ENCODE measurements at regions not wholly inside any gene's neighbourhood (a gene's known extent, or its start where the extent isn't known, plus 50 kb on each side); places are given as distances from the start of the nearest gene placed in this dataset.

GRCh38 chr17:65442250-65442649 lies 119.2 kb downstream of the AXIN2 start:
- no peak overlapping the region for H3K4me3 ChIP-seq
- TF ChIP-seq, protein P1, sequence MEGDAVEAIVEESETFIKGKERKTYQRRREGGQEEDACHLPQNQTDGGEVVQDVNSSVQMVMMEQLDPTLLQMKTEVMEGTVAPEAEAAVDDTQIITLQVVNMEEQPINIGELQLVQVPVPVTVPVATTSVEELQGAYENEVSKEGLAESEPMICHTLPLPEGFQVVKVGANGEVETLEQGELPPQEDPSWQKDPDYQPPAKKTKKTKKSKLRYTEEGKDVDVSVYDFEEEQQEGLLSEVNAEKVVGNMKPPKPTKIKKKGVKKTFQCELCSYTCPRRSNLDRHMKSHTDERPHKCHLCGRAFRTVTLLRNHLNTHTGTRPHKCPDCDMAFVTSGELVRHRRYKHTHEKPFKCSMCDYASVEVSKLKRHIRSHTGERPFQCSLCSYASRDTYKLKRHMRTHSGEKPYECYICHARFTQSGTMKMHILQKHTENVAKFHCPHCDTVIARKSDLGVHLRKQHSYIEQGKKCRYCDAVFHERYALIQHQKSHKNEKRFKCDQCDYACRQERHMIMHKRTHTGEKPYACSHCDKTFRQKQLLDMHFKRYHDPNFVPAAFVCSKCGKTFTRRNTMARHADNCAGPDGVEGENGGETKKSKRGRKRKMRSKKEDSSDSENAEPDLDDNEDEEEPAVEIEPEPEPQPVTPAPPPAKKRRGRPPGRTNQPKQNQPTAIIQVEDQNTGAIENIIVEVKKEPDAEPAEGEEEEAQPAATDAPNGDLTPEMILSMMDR (IDR thresholded peaks at IDR 0.05; ENCODE audit: control extremely low read depth, extremely low read depth), result no peak
- H3K27ac ChIP-seq (ENCODE audit: low read depth in 1 of 2, low read length in 1 of 2), result no peak overlapping the region
- H3K36me3 ChIP-seq (ENCODE audit: control insufficient read depth in 4 of 4, insufficient read depth in 4 of 4, low read length in 4 of 4), result no peaks in the 10 kb centered on the region
- H3K9me3 ChIP-seq (ENCODE audit: control insufficient read depth in 4 of 4, insufficient read depth in 3 of 4, low read length in 3 of 4), result no peaks in the 10 kb centered on the region
- WGBS, 2 donors, result 74 to 85% methylated on average over 6 of the region's 6 CpGs
- peaks cover 0 to 9% (median 4%) of the 10 kb centered on the region in 5 donors for H3K4me1 ChIP-seq (ENCODE audit: control insufficient read depth in 5 of 5, insufficient read depth in 5 of 5, low read length in 5 of 5)
- H3K27me3 ChIP-seq (ENCODE audit: control insufficient read depth in 3 of 3, insufficient read depth in 3 of 3, low read length in 2 of 3), result no peaks in the 10 kb centered on the region
- H3K9ac ChIP-seq (ENCODE audit: insufficient read depth in 1 of 2, low read length in 2 of 2), result no peak overlapping the region
- no peak for ATAC-seq (ENCODE audit: insufficient read depth, low FRiP score)
- DNase-seq, result no peak

GRCh38 chr17:65441053-65441605 lies 120.3 kb downstream of the AXIN2 start:
- H3K4me3 ChIP-seq, result no peak overlapping the region
- H3K9me3 ChIP-seq (ENCODE audit: control insufficient read depth in 4 of 4, insufficient read depth in 3 of 4, low read length in 3 of 4), result no peaks in the 10 kb centered on the region
- H3K27me3 ChIP-seq (ENCODE audit: control insufficient read depth in 3 of 3, insufficient read depth in 3 of 3, low read length in 2 of 3), result no peaks in the 10 kb centered on the region
- peaks cover 0 to 9% (median 0%) of the 10 kb centered on the region in 5 donors for H3K4me1 ChIP-seq (ENCODE audit: control insufficient read depth in 5 of 5, insufficient read depth in 5 of 5, low read length in 5 of 5)
- no peak overlapping the region for H3K27ac ChIP-seq (ENCODE audit: low read depth in 1 of 2, low read length in 1 of 2)
- DNase-seq (no peak), ATAC-seq (ENCODE audit: insufficient read depth, low FRiP score) (no peak)
- TF ChIP-seq, protein P1 (IDR thresholded peaks at IDR 0.05; ENCODE audit: control extremely low read depth, extremely low read depth), result no peak
- no peaks in the 10 kb centered on the region for H3K36me3 ChIP-seq (ENCODE audit: control insufficient read depth in 4 of 4, insufficient read depth in 4 of 4, low read length in 4 of 4)
- 71 to 80% methylated on average over 2 of the region's 2 CpGs for WGBS, 2 donors
- H3K9ac ChIP-seq (ENCODE audit: insufficient read depth in 1 of 2, low read length in 2 of 2), result no peak overlapping the region

- WGBS, 2 donors, result 31 to 45% methylated on average over 7 of the region's 7 CpGs
- Histone ChIP-seq H3K9ac (ENCODE audit: insufficient read depth in 1 of 2, low read length in 2 of 2) (no peak overlapping the region), H3K27ac (ENCODE audit: low read depth in 1 of 2, low read length in 1 of 2) (no peak overlapping the region), H3K4me3 (no peak overlapping the region), H3K36me3 (ENCODE audit: control insufficient read depth in 4 of 4, insufficient read depth in 4 of 4, low read length in 4 of 4) (no peaks in the 10 kb centered on the region), H3K9me3 (ENCODE audit: control insufficient read depth in 4 of 4, insufficient read depth in 3 of 4, low read length in 3 of 4) (no peaks in the 10 kb centered on the region), H3K4me1 (ENCODE audit: control insufficient read depth in 5 of 5, insufficient read depth in 5 of 5, low read length in 5 of 5) (peaks cover 0 to 9% (median 0%) of the 10 kb centered on the region in 5 donors), H3K27me3 (ENCODE audit: control insufficient read depth in 3 of 3, insufficient read depth in 3 of 3, low read length in 2 of 3) (no peaks in the 10 kb centered on the region)
- ATAC-seq (ENCODE audit: insufficient read depth, low FRiP score), result no peak
- TF ChIP-seq, protein P1 (IDR thresholded peaks at IDR 0.05; ENCODE audit: control extremely low read depth, extremely low read depth), result no peak
- DNase-seq, result peak; percentile 46 to 76 (median 51)
These were observed 122.6 kb downstream of the AXIN2 start for GRCh38 chr17:65438708-65439294.

All from lung (tissue), 11 donors.